ENCODE measurements at regions not wholly inside any gene's neighbourhood (a gene's known extent, or its start where the extent isn't known, plus 50 kb on each side); places are given as distances from the start of the nearest gene placed in this dataset.

GRCh38 chr3:14278799-14279625, 100.4 kb downstream of the LSM3 start:
- no peak overlapping the region for H3K27ac ChIP-seq (ENCODE audit: low read depth, low read length)
- no peaks in the 10 kb centered on the region for H3K27me3 ChIP-seq (ENCODE audit: insufficient read depth, low read length)
- no peaks in the 10 kb centered on the region for H3K4me1 ChIP-seq (ENCODE audit: insufficient read depth, low read length)
- no peak overlapping the region for H3K4me3 ChIP-seq (ENCODE audit: low read length in 2 of 2)
- H3K36me3 ChIP-seq (ENCODE audit: insufficient read depth, low read length), result no peaks in the 10 kb centered on the region
- POLR2A ChIA-PET (ENCODE audit: partially characterized antibody), result no interaction called here
- H3K9me3 Mint-ChIP-seq, result no peaks in the 10 kb centered on the region
- H3K4me3 Mint-ChIP-seq, result no peak overlapping the region
- no peaks in the 10 kb centered on the region for H3K36me3 Mint-ChIP-seq
- H3K27me3 Mint-ChIP-seq, result peaks cover 0 to 2% of the 10 kb centered on the region in 2 donors
- H3K27ac Mint-ChIP-seq, result peak overlapping the region in 1 of 7 donors; percentile 29
- intact Hi-C loops (cut with micrococcal nuclease), result no loop called here
- no peak for DNase-seq
- no peaks in the 10 kb centered on the region for H3K4me1 Mint-ChIP-seq
- CTCF ChIA-PET (ENCODE audit: partially characterized antibody), result interaction anchor here (0.7 to 2.2 kb wide), 3 partner anchors 17 to 189 kb away, joined by 3 to 9 read pairs (median 3); no protein-coding TSS in a partner anchor
- H3K9me3 ChIP-seq (ENCODE audit: control insufficient read depth in 1 of 2, low read length in 2 of 2), result no peaks in the 10 kb centered on the region

GRCh38 chr3:14279626-14280061, 101.0 kb downstream of the LSM3 start:
- Histone ChIP-seq H3K36me3 (ENCODE audit: insufficient read depth, low read length) (no peaks in the 10 kb centered on the region), H3K9me3 (ENCODE audit: control insufficient read depth in 1 of 2, low read length in 2 of 2) (no peaks in the 10 kb centered on the region), H3K4me3 (ENCODE audit: low read length in 2 of 2) (no peak overlapping the region), H3K27ac (ENCODE audit: low read depth, low read length) (no peak overlapping the region), H3K4me1 (ENCODE audit: insufficient read depth, low read length) (no peaks in the 10 kb centered on the region), H3K27me3 (ENCODE audit: insufficient read depth, low read length) (no peaks in the 10 kb centered on the region)
- peak overlapping the region in 1 of 7 donors; percentile 29 for H3K27ac Mint-ChIP-seq
- H3K27me3 Mint-ChIP-seq, result peaks cover 0 to 2% of the 10 kb centered on the region in 2 donors
- no peaks in the 10 kb centered on the region for H3K4me1 Mint-ChIP-seq
- H3K36me3 Mint-ChIP-seq, result no peaks in the 10 kb centered on the region
- DNase-seq, result no peak
- CTCF ChIA-PET (ENCODE audit: partially characterized antibody), result interaction anchor here (0.7 to 1.2 kb wide), 2 partner anchors 183 to 189 kb away, joined by 3 read pairs; no protein-coding TSS in a partner anchor
- H3K9me3 Mint-ChIP-seq, result no peaks in the 10 kb centered on the region
- POLR2A ChIA-PET (ENCODE audit: partially characterized antibody), result no interaction called here
- intact Hi-C loops (cut with micrococcal nuclease), result no loop called here
- H3K4me3 Mint-ChIP-seq, result no peak overlapping the region

DNA sequence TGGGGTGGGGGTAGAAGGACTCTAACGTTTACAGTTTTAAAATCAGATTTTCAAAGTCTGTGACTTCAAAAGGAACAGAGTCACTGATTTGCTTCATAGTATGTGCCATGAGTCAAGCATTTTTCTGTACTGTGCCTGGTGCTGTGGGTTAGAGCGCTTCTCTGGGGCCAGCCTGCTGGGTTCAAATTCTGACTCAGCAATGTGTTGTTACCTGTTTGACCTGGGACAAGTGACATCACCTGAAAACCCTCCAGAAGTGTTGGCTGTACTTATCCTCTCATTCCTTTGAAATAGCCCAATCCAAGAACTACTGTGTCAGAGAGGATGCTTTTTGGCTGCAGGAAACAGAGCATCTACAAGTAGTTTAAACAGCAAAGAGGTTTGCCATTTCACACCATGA, 101.7 kb downstream of the LSM3 start:
- no peaks in the 10 kb centered on the region for H3K9me3 Mint-ChIP-seq
- ChIA-PET CTCF (ENCODE audit: partially characterized antibody) (no interaction called here), POLR2A (ENCODE audit: partially characterized antibody) (no interaction called here)
- no peak for DNase-seq
- H3K4me3 ChIP-seq (ENCODE audit: low read length in 2 of 2), result no peak overlapping the region
- intact Hi-C loops (cut with micrococcal nuclease), result no loop called here
- no peaks in the 10 kb centered on the region for H3K36me3 ChIP-seq (ENCODE audit: insufficient read depth, low read length)
- H3K9me3 ChIP-seq (ENCODE audit: control insufficient read depth in 1 of 2, low read length in 2 of 2), result no peaks in the 10 kb centered on the region
- peaks cover 0 to 2% of the 10 kb centered on the region in 2 donors for H3K27me3 Mint-ChIP-seq
- no peaks in the 10 kb centered on the region for H3K4me1 Mint-ChIP-seq
- H3K4me1 ChIP-seq (ENCODE audit: insufficient read depth, low read length), result no peaks in the 10 kb centered on the region
- no peaks in the 10 kb centered on the region for H3K27me3 ChIP-seq (ENCODE audit: insufficient read depth, low read length)
- no peak overlapping the region for H3K27ac Mint-ChIP-seq
- no peak overlapping the region for H3K27ac ChIP-seq (ENCODE audit: low read depth, low read length)
- no peak overlapping the region for H3K4me3 Mint-ChIP-seq
- no peaks in the 10 kb centered on the region for H3K36me3 Mint-ChIP-seq

GRCh38 chr3:14281053-14281452, 102.4 kb downstream of the LSM3 start:
- POLR2A ChIA-PET (ENCODE audit: partially characterized antibody), result no interaction called here
- H3K9me3 ChIP-seq (ENCODE audit: control insufficient read depth in 1 of 2, low read length in 2 of 2), result no peaks in the 10 kb centered on the region
- Mint-ChIP-seq H3K4me1 (no peaks in the 10 kb centered on the region), H3K36me3 (no peaks in the 10 kb centered on the region), H3K9me3 (no peaks in the 10 kb centered on the region), H3K27me3 (peaks cover 0 to 2% of the 10 kb centered on the region in 2 donors), H3K4me3 (no peak overlapping the region), H3K27ac (no peak overlapping the region)
- no peak for DNase-seq
- intact Hi-C loops (cut with micrococcal nuclease), result no loop called here
- H3K4me1 ChIP-seq (ENCODE audit: insufficient read depth, low read length), result no peaks in the 10 kb centered on the region
- H3K36me3 ChIP-seq (ENCODE audit: insufficient read depth, low read length), result no peaks in the 10 kb centered on the region
- H3K27ac ChIP-seq (ENCODE audit: low read depth, low read length), result no peak overlapping the region
- H3K4me3 ChIP-seq (ENCODE audit: low read length in 2 of 2), result no peak overlapping the region
- no peaks in the 10 kb centered on the region for H3K27me3 ChIP-seq (ENCODE audit: insufficient read depth, low read length)
- CTCF ChIA-PET (ENCODE audit: partially characterized antibody), result no interaction called here

DNA sequence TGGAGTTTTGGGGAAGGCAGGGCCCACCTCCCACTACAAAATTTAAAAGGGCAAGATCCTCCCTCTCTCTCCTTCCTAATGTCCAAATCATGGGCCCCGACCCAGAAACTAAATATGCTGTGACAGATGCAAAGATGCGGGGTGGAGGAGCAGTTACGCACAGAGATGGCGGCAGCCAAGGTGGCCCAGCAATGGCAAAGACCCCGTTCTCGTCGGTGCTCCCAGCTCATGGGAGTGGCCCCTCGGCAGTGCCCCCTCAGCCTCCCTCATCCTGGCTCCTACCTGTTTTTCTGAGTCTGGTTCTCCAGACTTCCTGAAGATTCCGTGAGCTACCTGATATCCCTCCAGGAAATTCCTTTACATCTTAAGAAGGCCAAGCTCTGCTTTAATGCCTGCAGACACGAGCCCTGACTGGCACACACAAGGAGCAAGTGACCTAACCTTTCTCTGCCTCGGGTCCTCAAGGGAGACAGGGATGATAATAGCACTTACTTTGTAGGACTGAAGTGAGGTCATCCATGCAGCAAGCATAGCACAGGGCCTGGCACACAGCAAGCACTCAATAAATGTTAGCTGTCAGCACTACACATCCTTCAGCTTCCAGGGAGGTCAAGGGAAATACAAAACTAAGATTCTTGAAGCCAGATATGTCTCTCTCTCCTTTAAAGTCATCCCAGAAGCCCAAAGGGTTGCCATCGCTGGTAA, 103.5 kb downstream of the LSM3 start:
- Histone ChIP-seq H3K4me1 (ENCODE audit: insufficient read depth, low read length) (no peaks in the 10 kb centered on the region), H3K36me3 (ENCODE audit: insufficient read depth, low read length) (no peaks in the 10 kb centered on the region), H3K9me3 (ENCODE audit: control insufficient read depth in 1 of 2, low read length in 2 of 2) (no peaks in the 10 kb centered on the region), H3K27ac (ENCODE audit: low read depth, low read length) (no peak overlapping the region), H3K4me3 (ENCODE audit: low read length in 2 of 2) (no peak overlapping the region), H3K27me3 (ENCODE audit: insufficient read depth, low read length) (no peaks in the 10 kb centered on the region)
- no peak for DNase-seq
- intact Hi-C loops (cut with micrococcal nuclease), result no loop called here
- Mint-ChIP-seq H3K4me3 (no peak overlapping the region), H3K27me3 (peaks cover 0 to 2% of the 10 kb centered on the region in 2 donors), H3K9me3 (no peaks in the 10 kb centered on the region), H3K36me3 (no peaks in the 10 kb centered on the region), H3K27ac (no peak overlapping the region), H3K4me1 (no peaks in the 10 kb centered on the region)
- ChIA-PET CTCF (ENCODE audit: partially characterized antibody) (no interaction called here), POLR2A (ENCODE audit: partially characterized antibody) (no interaction called here)

- intact Hi-C loops (cut with micrococcal nuclease), result no loop called here
- H3K27me3 Mint-ChIP-seq, result no peaks in the 10 kb centered on the region
- no peak overlapping the region for H3K27ac Mint-ChIP-seq
- H3K4me3 ChIP-seq (ENCODE audit: low read length in 2 of 2), result no peak overlapping the region
- DNase-seq, result no peak
- no peaks in the 10 kb centered on the region for H3K27me3 ChIP-seq (ENCODE audit: insufficient read depth, low read length)
- H3K4me1 Mint-ChIP-seq, result no peaks in the 10 kb centered on the region
- H3K36me3 Mint-ChIP-seq, result no peaks in the 10 kb centered on the region
- POLR2A ChIA-PET (ENCODE audit: partially characterized antibody), result no interaction called here
- H3K36me3 ChIP-seq (ENCODE audit: insufficient read depth, low read length), result no peaks in the 10 kb centered on the region
- CTCF ChIA-PET (ENCODE audit: partially characterized antibody), result no interaction called here
- no peak overlapping the region for H3K27ac ChIP-seq (ENCODE audit: low read depth, low read length)
- no peak overlapping the region for H3K4me3 Mint-ChIP-seq
- H3K9me3 ChIP-seq (ENCODE audit: control insufficient read depth in 1 of 2, low read length in 2 of 2), result no peaks in the 10 kb centered on the region
- H3K4me1 ChIP-seq (ENCODE audit: insufficient read depth, low read length), result no peaks in the 10 kb centered on the region
- H3K9me3 Mint-ChIP-seq, result no peaks in the 10 kb centered on the region
Observed at GRCh38 chr3:14282706-14283075, 104.1 kb downstream of the LSM3 start.

DNA sequence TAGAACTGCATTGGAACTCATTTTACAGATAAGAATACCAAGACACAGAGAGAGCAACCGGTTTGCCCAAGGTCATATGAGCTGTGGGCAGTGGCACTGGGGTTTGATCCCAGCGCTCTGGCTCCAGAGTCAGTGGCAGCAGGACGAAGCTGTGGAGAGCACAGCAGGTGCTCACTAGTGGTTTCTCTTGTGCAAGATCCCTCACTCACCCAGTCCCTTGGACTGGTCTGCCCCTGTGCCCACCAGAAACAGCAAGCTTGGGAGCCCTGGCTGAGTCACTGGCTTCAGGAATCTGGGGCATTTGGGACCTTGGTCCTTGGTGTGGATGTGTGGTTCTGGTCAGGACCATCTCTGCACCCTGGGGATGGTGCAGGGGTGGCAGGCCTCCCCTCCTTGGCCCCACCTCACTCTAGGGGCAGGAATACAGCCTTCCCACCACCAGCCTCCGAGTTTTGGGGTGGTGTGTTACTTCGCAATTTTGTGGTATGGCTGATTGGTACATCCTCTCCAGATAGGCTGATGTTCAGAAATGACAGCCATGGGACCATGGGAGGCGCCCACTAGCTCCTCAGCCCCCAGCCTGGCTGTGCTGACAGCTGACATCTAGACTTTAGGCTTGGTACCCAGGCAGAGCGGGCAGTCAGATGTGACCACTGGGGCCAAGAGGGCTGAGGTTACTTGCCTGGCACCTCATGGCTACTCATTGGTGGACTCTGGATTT, 104.6 kb downstream of the LSM3 start:
- H3K4me3 ChIP-seq (ENCODE audit: low read length in 2 of 2), result no peak overlapping the region
- H3K27me3 ChIP-seq (ENCODE audit: insufficient read depth, low read length), result no peaks in the 10 kb centered on the region
- ChIA-PET CTCF (ENCODE audit: partially characterized antibody) (no interaction called here), POLR2A (ENCODE audit: partially characterized antibody) (no interaction called here)
- H3K4me1 ChIP-seq (ENCODE audit: insufficient read depth, low read length), result no peaks in the 10 kb centered on the region
- no peaks in the 10 kb centered on the region for H3K4me1 Mint-ChIP-seq
- intact Hi-C loops (cut with micrococcal nuclease), result no loop called here
- no peaks in the 10 kb centered on the region for H3K36me3 ChIP-seq (ENCODE audit: insufficient read depth, low read length)
- H3K27ac ChIP-seq (ENCODE audit: low read depth, low read length), result no peak overlapping the region
- no peak overlapping the region for H3K27ac Mint-ChIP-seq
- no peaks in the 10 kb centered on the region for H3K9me3 ChIP-seq (ENCODE audit: control insufficient read depth in 1 of 2, low read length in 2 of 2)
- no peak overlapping the region for H3K4me3 Mint-ChIP-seq
- no peaks in the 10 kb centered on the region for H3K36me3 Mint-ChIP-seq
- DNase-seq, result no peak
- H3K9me3 Mint-ChIP-seq, result no peaks in the 10 kb centered on the region
- no peaks in the 10 kb centered on the region for H3K27me3 Mint-ChIP-seq
